NCI-H1436 treated with DMSO at 0.1 percent for 48 hours (cell line): ENCODE measurements at regions not wholly inside any gene's neighbourhood (a gene's known extent, or its start where the extent isn't known, plus 50 kb on each side); places are given as distances from the start of the nearest gene placed in this dataset.

Experiments
- DNase-seq: peaks from one replicate; lab custom pipeline; 2025; lab: John Stamatoyannopoulos, UW

DNA sequence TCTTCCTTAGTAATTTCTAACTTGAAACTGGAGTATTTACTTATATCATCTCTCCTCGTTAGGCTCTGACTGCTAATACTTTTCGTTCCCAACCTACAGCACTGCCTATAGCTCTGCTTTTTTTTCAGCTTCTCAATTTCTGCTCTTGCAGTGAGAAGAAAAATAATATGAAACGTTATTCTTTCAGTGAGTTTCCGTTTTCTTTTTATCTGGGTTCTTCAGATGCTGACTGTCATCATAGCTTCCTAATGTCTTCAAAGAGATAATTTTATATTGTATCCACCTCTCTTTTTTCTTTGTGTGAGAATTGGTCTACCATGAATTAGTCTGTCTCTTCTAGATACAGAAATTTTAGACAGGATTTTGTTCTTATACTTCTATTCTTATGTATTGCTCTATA, 454.9 kb downstream of the LMO7 start:
- DNase-seq: no peak

DNA sequence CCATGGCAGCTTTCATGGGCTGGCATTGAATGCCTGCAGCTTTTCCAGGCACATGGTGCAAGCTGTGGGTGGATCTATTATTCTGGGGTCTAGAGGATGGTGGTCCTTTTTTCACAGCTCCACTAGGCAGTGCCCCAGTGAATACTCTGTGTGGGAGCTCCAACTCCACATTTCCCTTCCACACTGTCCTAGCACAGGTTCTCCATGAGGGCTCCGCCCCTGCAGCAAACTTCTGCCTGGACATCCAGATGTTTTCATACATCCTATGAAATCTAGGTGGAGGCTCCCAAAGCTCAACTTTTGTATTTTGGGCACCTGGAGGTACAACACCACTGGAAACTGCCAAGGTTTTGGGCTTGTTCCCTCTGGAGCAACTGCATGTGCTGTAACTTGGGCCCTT, 450.6 kb downstream of the LMO7 start:
- no peak for DNase-seq

DNA sequence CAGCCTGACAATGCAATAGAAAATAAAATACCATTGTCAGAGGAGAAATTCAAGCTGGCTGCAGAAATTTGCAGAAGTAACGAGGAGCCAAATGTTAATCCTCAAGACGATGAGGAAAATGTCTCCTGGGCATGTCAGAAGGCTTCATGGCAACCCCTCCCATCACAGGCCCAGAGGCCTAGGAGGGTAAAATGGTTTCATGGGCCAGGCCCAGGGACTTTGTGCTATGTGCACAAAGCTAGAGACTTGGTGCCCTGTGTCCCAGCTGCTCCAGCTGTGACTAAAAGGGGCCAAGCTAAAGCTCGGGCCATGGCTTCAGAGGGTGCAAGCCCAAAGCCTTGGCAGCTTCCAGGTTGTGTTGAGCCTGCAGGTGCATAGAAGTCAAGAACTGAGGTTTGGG, 431.7 kb downstream of the LMO7 start:
- DNase-seq: no peak

DNA sequence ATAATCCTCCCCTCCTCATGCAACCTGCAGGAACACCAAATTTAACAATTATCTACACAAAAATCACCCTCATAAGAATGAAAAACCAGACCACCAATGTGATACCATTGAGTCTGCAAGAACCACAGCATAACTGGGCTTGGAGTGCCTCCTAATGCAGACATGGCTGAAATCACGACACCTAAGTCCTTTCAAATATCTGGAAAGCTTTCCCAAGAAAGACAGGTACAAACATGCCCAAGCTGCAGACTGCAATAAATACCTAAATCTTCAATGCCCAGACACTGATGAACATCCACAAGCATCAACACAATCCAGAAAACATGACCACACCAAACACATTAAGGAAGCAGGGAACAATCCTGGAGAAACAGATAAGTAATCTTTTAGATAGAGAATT, 417.1 kb downstream of the LMO7 start:
- no peak for DNase-seq

DNA sequence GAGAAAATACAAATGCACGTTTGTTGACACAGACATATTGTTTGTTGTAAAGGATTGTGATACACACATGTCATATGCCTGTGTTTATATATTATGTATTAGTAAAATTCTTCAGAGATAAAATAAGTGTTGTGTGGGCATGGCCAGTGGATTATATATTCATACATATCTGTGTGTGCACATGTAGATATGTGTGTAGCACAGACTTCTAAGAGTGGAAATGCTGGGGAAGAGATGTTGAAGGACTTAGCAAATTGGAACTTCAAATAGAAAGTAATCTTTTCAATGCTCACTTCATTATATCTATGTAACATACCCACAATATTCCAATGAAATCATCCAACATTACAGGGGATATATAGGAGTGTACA, 413.2 kb downstream of the LMO7 start:
- no peak for DNase-seq

DNA sequence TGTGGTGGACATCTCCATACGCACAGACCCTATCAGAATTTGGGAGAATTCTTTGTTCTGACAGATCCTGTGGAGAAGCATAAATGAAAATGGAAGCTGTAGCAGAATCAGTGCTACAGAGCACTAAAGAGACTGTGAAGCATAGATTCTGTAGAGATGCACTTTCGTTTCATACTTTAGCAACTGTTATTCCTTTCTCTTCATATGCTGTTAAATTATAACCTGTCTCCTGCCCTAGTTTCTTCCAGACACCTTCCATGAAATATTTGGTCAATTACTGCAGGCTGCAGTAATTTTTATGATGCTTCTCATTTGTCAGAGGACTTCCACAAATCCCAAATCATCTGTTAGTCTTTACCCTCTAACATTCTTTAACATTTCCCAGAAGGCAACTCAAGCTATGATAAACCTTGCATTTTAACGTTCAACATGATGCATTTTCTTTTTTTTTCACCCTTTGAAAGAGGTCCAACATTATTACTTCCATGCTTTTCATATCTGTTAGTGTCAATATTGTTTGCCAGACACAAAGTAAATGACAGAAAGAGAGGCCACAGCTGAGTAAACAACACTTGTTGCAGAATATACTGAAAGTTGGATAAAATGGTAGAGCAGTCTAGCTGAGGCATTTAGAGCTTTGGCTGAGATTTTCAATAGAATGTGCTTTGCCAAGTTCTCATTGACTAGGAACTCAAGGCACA, 412.7 kb downstream of the LMO7 start:
- DNase-seq: no peak

DNA sequence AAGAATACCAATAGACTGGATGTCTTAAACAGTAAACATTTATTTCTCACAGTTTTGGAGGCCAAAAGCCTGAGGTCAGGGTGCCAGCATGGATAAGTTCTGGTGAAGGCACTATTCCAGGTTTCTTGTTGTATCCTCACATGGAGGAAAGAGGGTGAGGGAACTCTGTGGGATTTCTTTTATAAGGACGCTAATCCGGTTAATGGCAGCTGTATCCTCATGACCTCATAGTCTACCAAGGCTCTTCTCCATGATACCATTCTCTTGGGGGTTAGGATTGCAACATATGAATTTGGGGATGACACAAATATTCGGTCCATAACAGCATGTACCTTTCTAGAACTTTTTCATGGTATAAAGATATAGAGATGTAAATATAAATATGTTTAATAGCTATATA, 412.0 kb downstream of the LMO7 start:
- no peak for DNase-seq

DNA sequence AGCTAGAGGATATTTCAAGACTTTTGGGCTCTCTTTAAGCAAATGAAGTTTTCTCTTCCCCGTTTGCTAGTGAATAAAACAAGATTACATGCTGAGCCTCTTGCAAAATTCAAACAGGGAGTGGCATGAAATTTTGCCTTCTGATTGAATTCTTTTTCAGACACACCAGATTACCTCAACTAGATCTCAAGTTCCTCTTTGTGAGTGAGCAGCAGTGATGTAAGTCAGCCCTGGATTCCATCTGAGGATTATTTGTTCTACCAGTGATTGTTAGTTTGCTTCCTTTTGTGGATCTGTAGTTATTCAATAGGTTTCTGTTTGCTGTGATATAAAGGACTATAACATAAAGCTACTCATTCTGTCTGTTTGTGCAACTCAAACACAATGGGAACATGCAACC, 407.7 kb downstream of the LMO7 start:
- DNase-seq: no peak

DNA sequence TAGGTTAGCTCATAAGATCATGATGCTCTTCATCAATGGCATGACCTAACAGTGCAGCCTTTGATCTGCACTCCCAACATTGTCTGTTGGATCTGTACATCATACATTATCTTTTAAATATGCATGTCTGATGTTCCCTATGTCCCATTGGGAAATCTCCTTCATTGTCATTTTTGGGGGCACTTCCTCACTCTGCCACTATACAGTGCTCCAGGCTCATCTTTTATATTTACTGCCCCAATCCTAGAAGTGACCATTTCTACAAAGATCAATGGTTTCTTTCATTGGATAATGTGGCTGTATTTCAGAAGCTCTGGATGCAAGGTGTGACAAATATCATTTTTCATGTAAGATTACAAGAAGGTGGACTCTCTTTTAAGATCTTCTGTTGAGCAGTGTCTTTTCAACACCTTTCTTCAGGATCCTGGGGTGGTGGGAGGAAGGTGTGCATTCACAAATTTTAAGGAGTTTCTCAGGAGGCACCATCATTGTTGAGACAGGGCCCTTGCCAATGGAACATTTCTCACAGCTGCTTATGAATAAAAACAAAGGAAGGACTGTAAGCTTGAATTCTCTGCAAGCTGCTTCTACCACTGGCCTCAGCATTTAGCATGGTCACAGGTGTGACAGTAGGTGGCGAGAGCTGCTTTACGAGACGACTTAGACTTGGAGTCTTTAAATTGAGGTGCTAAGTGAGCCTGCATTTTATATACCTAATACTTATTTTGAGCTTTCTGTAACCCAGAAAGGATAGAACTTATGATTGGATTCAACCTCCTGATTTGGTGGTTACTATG, 403.0 kb downstream of the LMO7 start:
- DNase-seq: no peak

DNA sequence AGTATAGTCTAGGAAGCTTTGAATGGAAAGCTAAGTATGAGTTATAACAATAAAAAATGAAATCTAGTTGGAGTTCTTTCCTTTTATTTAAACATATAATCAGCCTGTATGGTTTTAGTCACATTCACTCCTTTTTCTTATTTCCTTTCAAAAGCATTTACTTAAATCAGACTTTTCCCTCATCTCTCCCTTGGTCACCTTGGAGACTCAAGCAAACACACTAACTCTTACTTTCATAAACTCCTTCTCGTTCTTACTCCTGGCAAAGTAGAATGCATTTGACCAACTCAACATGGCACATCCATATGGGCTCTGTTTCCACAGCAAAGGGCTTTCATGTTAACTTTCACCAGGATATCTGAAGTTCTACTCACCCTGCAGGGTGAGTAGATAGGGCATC, 400.0 kb downstream of the LMO7 start:
- DNase-seq: no peak

DNA sequence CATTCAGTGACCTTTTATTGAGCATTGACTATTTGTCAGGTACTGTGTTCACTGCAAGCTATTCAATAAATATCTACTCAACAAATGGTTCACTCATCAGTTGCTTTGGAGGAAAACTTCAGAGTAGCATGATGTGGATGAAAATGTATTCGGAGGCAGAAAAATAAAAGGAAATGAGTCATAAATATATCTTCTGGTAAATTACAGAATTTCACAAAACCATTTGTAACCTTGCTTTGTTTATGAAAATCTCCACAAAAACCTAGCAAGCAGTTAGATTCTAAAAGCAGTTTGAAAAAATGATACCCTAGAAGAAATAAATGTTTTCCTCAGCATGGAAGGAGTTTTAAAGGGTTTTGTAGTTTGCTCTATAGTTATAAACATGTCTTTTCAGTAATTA, 399.6 kb downstream of the LMO7 start:
- DNase-seq: no peak

DNA sequence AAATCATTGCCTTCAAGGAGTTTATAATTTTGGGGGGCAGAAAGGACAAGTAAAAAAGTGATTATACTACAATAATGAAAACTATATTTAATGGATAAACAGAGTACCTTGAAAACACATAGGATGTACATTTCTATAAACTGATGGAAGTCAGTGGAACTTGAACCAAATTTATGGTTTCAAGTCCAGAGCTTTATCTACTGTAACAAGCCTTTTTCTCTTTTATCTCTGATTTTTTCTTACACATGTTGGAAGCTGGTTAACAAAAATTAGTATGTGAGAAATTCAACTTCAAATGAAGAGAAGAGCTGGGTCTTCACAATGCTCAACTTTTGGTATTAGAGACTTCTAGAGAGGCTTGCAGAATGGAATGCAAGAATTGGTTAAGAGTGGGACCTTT, 393.6 kb downstream of the LMO7 start:
- no peak for DNase-seq

DNA sequence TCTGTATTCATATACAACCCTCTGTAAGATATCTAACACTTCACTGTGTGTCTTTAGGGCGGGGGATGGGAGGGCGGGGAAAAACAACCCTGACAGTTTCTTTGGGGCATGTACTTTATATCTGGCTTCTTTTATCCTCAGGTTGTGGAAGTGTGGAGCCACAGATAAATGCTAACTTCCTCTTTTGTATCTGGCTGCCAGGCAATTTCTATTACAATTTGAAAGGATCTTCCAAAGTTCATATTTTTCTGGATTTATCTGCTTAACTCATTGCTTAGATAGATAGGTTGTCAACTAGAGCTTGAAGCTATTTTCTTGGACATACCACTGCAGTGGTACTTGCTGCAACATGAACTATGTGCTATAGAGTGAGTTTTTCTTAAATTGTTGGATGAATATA, 393.0 kb downstream of the LMO7 start:
- no peak for DNase-seq

DNA sequence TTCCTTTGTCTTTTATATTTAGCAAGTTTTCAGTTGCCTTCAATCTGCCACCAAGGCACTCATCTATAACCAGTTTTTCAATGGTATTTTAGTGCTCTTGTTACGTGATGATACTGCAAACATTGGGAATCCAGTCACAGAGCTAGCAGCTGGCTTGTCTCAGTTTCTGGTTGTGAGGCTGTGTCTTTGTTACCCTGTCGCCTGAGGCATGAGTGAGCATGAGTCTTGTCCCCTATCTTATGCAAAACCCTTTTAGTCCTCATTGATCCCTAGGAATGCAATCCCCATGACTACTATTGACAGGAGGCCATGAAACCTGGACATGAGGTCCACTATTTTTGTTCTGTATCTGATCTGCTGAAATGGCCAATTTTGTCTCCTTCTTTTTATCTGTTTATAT, 391.0 kb downstream of the LMO7 start:
- no peak for DNase-seq

DNA sequence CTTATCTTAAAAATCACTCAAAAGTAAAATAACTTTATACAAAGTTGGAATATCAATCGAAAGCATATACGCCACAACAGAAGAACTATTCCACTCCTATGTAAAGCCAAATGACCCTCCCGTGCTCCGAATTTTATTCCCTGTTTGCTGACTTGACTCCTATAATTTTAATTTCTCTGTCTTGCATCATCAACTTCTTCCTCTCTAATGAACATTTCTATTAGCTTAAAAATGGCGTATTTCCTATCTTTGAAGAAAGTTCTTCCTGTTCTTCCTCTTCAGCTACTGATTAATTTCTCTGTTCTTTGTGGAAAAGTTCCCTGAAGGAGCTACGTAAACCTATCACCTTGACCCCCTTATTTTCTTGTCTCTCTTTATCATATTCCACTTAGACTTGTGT, 389.3 kb downstream of the LMO7 start:
- DNase-seq: no peak

DNA sequence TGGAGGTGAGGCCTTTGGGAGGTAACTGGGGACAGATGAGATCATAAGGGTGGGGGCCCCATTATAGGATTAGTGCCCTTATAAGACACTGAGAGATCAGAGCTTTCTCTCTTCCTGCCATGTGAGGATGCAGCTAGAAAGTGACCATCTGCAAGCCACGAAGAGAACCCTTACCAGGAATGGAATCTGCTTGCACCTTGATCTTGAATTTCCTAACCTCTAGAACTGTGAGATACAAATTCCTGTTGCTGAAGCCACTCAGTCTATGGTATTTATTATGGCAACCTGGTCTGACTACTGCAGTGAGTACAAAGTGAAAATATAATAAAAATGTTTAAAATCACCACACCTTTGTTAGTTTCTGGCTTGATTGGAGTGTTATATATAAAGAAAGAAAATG, 388.0 kb downstream of the LMO7 start:
- no peak for DNase-seq

DNA sequence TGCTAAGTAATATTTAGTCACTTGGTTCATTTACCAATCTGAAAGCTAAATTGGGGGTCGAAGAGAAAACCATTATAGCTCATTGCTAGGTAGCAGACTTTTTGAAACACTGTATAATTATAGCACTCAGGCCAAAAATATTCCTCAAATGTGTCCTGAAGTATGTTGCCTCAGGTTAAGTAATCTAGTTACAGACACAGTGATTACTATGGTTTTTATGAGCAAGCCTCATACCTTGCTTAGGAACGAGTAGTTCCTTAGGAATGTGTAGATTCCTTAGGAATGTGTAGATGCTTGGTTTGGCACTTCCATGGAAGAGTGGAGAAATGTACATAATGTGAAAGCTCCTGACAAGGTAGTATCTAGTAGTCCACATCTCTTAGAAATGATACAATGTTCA, 387.5 kb downstream of the LMO7 start:
- DNase-seq: no peak

DNA sequence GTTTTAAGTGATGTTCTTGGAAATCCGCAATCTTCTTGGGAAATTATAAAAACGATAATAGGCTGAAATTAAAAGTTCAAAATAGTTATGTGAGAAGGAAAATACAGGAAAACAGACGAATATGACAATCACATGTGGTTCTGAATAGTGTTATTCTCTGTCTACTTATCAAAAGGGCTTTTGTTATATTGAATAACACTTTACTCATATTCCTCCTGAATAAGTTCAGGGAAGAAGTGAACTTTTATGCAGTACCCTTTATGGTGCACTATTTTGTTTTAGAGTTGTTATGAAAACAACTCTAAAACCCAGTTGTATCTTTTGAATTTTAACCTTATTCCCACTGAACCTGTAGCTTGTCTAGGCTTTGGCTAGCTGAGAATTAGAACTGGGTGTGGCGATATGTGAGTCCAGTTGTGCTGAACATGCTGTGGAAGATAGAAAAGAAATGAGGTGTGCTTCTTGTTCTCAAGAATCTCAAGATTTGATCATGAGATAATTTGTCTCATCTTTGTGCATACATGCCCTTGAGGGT, 384.4 kb downstream of the LMO7 start:
- DNase-seq: no peak

DNA sequence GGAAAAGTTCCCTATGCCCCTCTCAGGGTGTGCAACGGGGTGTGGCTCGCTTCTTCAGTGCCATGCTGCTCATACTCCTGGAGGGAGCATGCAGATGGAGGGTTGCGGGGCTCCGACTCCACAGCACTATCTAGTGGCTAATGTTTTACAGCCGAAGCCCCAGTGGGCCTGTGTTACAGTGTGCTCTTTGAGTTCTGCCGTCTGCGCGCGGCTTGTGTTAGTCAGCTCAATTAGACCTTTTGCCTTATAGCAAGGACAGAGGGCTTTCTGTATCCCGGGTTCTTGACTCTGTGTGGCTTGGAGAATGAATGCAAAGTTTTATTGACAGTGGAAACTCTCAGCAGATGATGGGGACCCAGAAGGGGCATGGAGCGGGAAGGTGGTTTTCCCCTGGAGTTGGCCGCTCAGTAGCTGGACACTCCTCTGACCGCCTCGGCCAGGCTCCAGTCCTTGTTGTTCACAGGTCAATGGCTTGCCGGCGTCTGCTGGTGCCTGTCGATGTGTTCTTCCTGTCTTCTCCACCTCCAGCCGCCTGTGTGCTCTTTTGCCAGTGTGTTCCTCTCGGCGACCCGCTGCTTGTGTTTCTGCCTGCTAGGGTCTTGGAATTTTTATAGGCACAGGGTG, 383.4 kb downstream of the LMO7 start:
- DNase-seq: no peak

DNA sequence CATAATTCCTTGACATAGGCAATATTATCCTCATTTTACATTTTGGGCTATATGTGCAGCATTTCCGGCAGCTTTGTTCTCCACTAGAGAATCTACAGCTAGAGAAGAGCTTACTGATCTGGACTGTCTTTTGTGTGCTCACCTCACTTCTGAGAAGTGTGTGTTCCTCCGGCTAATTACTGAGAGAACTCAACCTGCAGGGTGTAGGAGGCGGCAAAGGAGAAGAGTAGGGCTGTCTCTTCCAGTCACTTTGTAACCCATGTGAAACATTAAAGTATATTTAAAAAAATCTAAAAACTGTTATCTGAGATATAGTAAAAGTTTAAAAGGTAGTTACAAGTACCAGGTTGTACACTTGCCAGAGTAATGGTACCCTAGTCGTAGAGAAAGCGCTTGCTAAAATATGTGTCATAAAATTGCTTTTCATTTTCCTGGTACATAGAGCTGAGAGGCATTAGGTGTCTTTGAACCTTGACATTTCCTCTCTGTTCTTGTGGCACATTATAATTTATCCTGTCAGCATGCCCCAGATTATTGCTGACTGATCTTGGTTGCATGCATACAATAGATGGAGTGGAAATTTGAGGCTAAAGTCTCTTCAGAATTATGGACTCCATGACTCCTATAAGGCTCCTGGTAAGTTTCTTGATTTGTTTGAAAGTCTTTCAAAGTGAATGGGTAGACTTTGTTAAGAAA, 381.9 kb downstream of the LMO7 start:
- no peak for DNase-seq

DNA sequence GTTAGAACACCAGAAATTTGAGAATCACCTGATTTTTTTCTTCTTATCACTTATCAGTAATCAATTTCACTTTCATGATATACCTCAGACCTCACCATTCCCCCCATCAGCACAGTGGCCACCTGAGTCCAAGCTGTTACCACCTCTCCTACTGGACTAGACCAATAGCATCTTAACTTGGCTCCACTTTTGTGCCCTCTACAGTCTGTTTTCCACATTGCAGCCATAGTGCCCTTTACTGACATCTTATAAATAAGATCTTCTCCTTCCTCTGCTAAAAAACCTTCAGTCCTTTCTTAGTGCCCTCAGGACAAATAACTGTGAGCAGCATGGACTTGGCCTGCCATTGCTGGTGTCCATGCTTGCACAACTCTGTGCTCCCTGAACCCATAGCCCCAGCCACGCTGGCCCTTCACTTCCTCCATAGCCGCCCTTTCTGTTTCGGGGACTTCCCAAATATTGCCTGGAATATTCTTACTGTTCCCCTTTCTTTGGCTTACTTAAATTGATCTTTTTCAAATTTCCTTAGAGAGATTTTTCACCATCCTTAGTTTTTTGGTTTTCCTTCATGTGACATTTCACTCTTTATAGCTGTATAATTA, 380.8 kb downstream of the LMO7 start:
- DNase-seq: no peak
